Left kidney (tissue), 1 donor: ENCODE measurements at regions not wholly inside any gene's neighbourhood (a gene's known extent, or its start where the extent isn't known, plus 50 kb on each side); places are given as distances from the start of the nearest gene placed in this dataset.

Experiments
- DNase-seq: peaks from one replicate; pipeline ENCODE4 v3.0.0-alpha.2; 2013

- DNase-seq = no peak
Observed at GRCh38 chr14:54129850-54130640, 173.4 kb upstream of the BMP4 start.

- DNase-seq = no peak
Observed at GRCh38 chr14:54132496-54132895, 175.9 kb upstream of the BMP4 start.

- no peak for DNase-seq
Observed at GRCh38 chr14:54133896-54134295, 177.3 kb upstream of the BMP4 start.

- DNase-seq = no peak
Observed at GRCh38 chr14:54135804-54136280, 179.2 kb upstream of the BMP4 start.

GRCh38 chr14:54136894-54137613 is 180.4 kb upstream of the BMP4 start:
- DNase-seq = no peak

- DNase-seq = no peak
Observed at GRCh38 chr14:54137614-54137961, 181.0 kb upstream of the BMP4 start.

GRCh38 chr14:54138024-54138353 is 181.4 kb upstream of the BMP4 start:
- no peak for DNase-seq

- no peak for DNase-seq
Observed at GRCh38 chr14:54138354-54139038, 181.9 kb upstream of the BMP4 start.

GRCh38 chr14:54140551-54140950 is 183.9 kb upstream of the BMP4 start:
- no peak for DNase-seq

- DNase-seq = no peak
Observed at GRCh38 chr14:54146601-54147000, 190.0 kb upstream of the BMP4 start.

- DNase-seq = no peak
Observed at GRCh38 chr14:54147282-54147681, 190.7 kb upstream of the BMP4 start.

GRCh38 chr14:54147758-54148157 is 191.1 kb upstream of the BMP4 start:
- DNase-seq = no peak

GRCh38 chr14:54148251-54148650 is 191.6 kb upstream of the BMP4 start:
- no peak for DNase-seq

GRCh38 chr14:54152351-54152750 is 195.7 kb upstream of the BMP4 start:
- no peak for DNase-seq

- DNase-seq = no peak
Observed at GRCh38 chr14:54166049-54166950, 209.7 kb upstream of the BMP4 start.

GRCh38 chr14:54168489-54168888 is 211.9 kb upstream of the BMP4 start:
- no peak for DNase-seq

- DNase-seq = no peak
Observed at GRCh38 chr14:54169254-54169924, 212.8 kb upstream of the BMP4 start.

GRCh38 chr14:54170301-54170700 is 213.7 kb upstream of the BMP4 start:
- DNase-seq = no peak

- no peak for DNase-seq
Observed at GRCh38 chr14:54172114-54172513, 215.5 kb upstream of the BMP4 start.

GRCh38 chr14:54172562-54172961 is 215.9 kb upstream of the BMP4 start:
- no peak for DNase-seq

GRCh38 chr14:54173802-54174201 is 217.2 kb upstream of the BMP4 start:
- DNase-seq = no peak

GRCh38 chr14:54174457-54174856 is 217.8 kb upstream of the BMP4 start:
- no peak for DNase-seq
